PC-9 (cell line): ENCODE measurements at regions not wholly inside any gene's neighbourhood (a gene's known extent, or its start where the extent isn't known, plus 50 kb on each side); places are given as distances from the start of the nearest gene placed in this dataset.
"Not testable (repeated sequence)": the region's sequence is repeated elsewhere in the genome, so short reads cannot be mapped to it uniquely, and the experiment has no call there.

Experiments
- BruUV-seq: library from RNA; stranded (reverse); fragments of 400-500 nt; replicated peaks from 2 replicates; lab custom pipeline; 2021; lab: Mats Ljungman, UMichigan
- CTCF ChIA-PET: fragments of 300-600 bp; sonication (Branson Sonifier 250); formaldehyde crosslinking; loops from one replicate; lab custom pipeline; 2022; ENCODE audit warnings: antibody characterized with exemption; lab: Charles Lee
- POLR2A ChIA-PET: fragments of 300-600 bp; sonication (Branson Sonifier 250); formaldehyde crosslinking; loops from one replicate; lab custom pipeline; 2022; ENCODE audit warnings: antibody characterized with exemption; ENCODE audit not compliant: unreplicated experiment; lab: Charles Lee
- DNase-seq, 2 experiments: peaks; one replicate each; pipeline versions ENCODE4 v3.0.0 to v3.0.0-alpha.2; 2015 to 2022; ENCODE audit warnings: mixed read lengths in 1 of 2
- H2AFZ ChIP-seq: fragments of 200-600 bp; sonication (generic); 2 replicates; pipeline ENCODE4 v1.8.1; 2017; ENCODE audit warnings: antibody characterized with exemption
- H3F3A ChIP-seq: fragments of 200-600 bp; sonication (generic); 2 replicates; pipeline ENCODE4 v1.8.1; 2017; ENCODE audit warnings: antibody characterized with exemption, mild to moderate bottlenecking, low read depth; ENCODE audit not compliant: insufficient read depth
- H3K27ac ChIP-seq: fragments of 200-600 bp; sonication (generic); 2 replicates; pipeline ENCODE4 v1.6.1; 2016; ENCODE audit warnings: mixed run types
- H3K27me3 ChIP-seq: fragments of 200-600 bp; sonication (generic); 2 replicates; pipeline ENCODE4 v1.6.1; 2016; ENCODE audit warnings: low read depth, mixed run types; ENCODE audit not compliant: insufficient read depth
- H3K36me3 ChIP-seq: fragments of 200-600 bp; sonication (generic); 2 replicates; pipeline ENCODE4 v1.6.1; 2016; ENCODE audit warnings: low read depth, mixed run types
- H3K4me1 ChIP-seq: fragments of 200-600 bp; sonication (generic); replicated peaks from 2 replicates; pipeline ENCODE4 v1.6.1; 2016; ENCODE audit warnings: mixed run types; ENCODE audit not compliant: insufficient read depth
- H3K4me2 ChIP-seq: fragments of 200-600 bp; sonication (generic); 2 replicates; pipeline ENCODE4 v1.6.1; 2017; ENCODE audit warnings: mixed run types
- H3K4me3 ChIP-seq: fragments of 200-600 bp; sonication (generic); 2 replicates; pipeline ENCODE4 v1.6.1; 2016; ENCODE audit warnings: mixed run types
- H3K79me2 ChIP-seq: fragments of 200-600 bp; sonication (generic); 2 replicates; pipeline ENCODE4 v1.6.1; 2017; ENCODE audit warnings: low read depth, mixed run types
- H3K9me2 ChIP-seq: fragments of 200-600 bp; sonication (generic); 2 replicates; pipeline ENCODE4 v1.8.1; 2017; ENCODE audit warnings: mild to moderate bottlenecking; ENCODE audit not compliant: insufficient read depth
- H3K9me3 ChIP-seq: fragments of 200-600 bp; sonication (generic); 2 replicates; pipeline ENCODE4 v1.8.1; 2016; ENCODE audit warnings: low read depth; ENCODE audit not compliant: insufficient read depth
- H4K20me1 ChIP-seq: fragments of 200-600 bp; sonication (generic); 2 replicates; pipeline ENCODE4 v1.8.1; 2017; ENCODE audit not compliant: insufficient read depth
- CTCF ChIP-seq: fragments of 200-600 bp; sonication (generic); conservative IDR thresholded peaks from 2 replicates; pipeline ENCODE4 v1.6.1; 2017; ENCODE audit warnings: mixed run types, antibody characterized with exemption, mild to moderate bottlenecking, moderate library complexity
- EZH2 ChIP-seq: fragments of 200-600 bp; sonication (generic); IDR thresholded peaks from 2 replicates; pipeline ENCODE4 v1.8.0; 2017; ENCODE audit warnings: antibody characterized with exemption, low read depth
- intact Hi-C: fragments of 100-400 bp; cut with micrococcal nuclease; formaldehyde crosslinking; loops from one replicate; pipeline ENCODE4 v1.10.0; 2022; ENCODE audit not compliant: unreplicated experiment

- no peaks in the 10 kb centered on the region for H3F3A ChIP-seq
- ChIA-PET CTCF (no interaction called here), POLR2A (interaction anchor here (0.7 kb wide), 1 partner anchor 30 kb away, joined by 4 read pairs; no protein-coding TSS in a partner anchor)
- H3K4me2 ChIP-seq, result no peak overlapping the region
- H3K4me1 ChIP-seq, result no peaks in the 10 kb centered on the region
- no peak overlapping the region for H2AFZ ChIP-seq
- no peaks in the 10 kb centered on the region for H3K9me2 ChIP-seq
- no peak overlapping the region for H3K27ac ChIP-seq
- TF ChIP-seq CTCF (no peak), EZH2 (no peak)
- no TSS peak for BruUV-seq
- no peaks in the 10 kb centered on the region for H3K27me3 ChIP-seq
- H3K4me3 ChIP-seq, result no peak overlapping the region
- H3K36me3 ChIP-seq, result no peaks in the 10 kb centered on the region
- H3K79me2 ChIP-seq, result no peaks in the 10 kb centered on the region
- no peak for DNase-seq
- no peaks in the 10 kb centered on the region for H3K9me3 ChIP-seq
- intact Hi-C loops, result no loop called here
- no peaks in the 10 kb centered on the region for H4K20me1 ChIP-seq
Observed at GRCh38 chr11:39745401-39745800, 1714.1 kb downstream of the LRRC4C start.

GRCh38 chr11:39741066-39741465 lies 1718.4 kb downstream of the LRRC4C start:
- Histone ChIP-seq H3K36me3 (no peaks in the 10 kb centered on the region), H3K4me1 (no peaks in the 10 kb centered on the region), H3K4me3 (no peak overlapping the region), H4K20me1 (no peaks in the 10 kb centered on the region), H3K79me2 (no peaks in the 10 kb centered on the region), H3K4me2 (no peak overlapping the region), H2AFZ (no peak overlapping the region), H3F3A (no peaks in the 10 kb centered on the region), H3K9me2 (no peaks in the 10 kb centered on the region), H3K27me3 (no peaks in the 10 kb centered on the region), H3K9me3 (no peaks in the 10 kb centered on the region), H3K27ac (no peak overlapping the region)
- DNase-seq, result no peak
- TF ChIP-seq CTCF (no peak), EZH2 (no peak)
- BruUV-seq, result no TSS peak
- intact Hi-C loops, result no loop called here
- ChIA-PET CTCF (no interaction called here), POLR2A (no interaction called here)

- H4K20me1 ChIP-seq, H3K27me3 ChIP-seq, intact Hi-C loops, BruUV-seq, H3K36me3 ChIP-seq, H3K79me2 ChIP-seq, H3K27ac ChIP-seq, H3F3A ChIP-seq, DNase-seq, H3K4me1 ChIP-seq, H3K9me3 ChIP-seq, H2AFZ ChIP-seq, H3K4me2 ChIP-seq, CTCF ChIA-PET, H3K9me2 ChIP-seq, POLR2A ChIA-PET, H3K4me3 ChIP-seq: not testable (repeated sequence)
Observed at GRCh38 chr11:39736351-39736750, 1723.1 kb downstream of the LRRC4C start.

- no TSS peak for BruUV-seq
- Histone ChIP-seq H3K27me3 (peaks cover 3% of the 10 kb centered on the region; the same call in 1 of the 2 replicates), H3K4me2 (no peak overlapping the region), H2AFZ (no peak overlapping the region), H3K9me3 (no peaks in the 10 kb centered on the region), H3F3A (no peaks in the 10 kb centered on the region), H3K4me1 (no peaks in the 10 kb centered on the region), H3K36me3 (no peaks in the 10 kb centered on the region), H3K4me3 (no peak overlapping the region), H3K79me2 (no peaks in the 10 kb centered on the region), H3K27ac (no peak overlapping the region), H4K20me1 (no peaks in the 10 kb centered on the region), H3K9me2 (no peaks in the 10 kb centered on the region)
- intact Hi-C loops, result no loop called here
- CTCF ChIA-PET, result no interaction called here
- TF ChIP-seq CTCF, result no peak
- no peak for TF ChIP-seq EZH2
- POLR2A ChIA-PET, result no interaction called here
- no peak for DNase-seq
Observed at GRCh38 chr11:39732001-39732400, 1727.5 kb downstream of the LRRC4C start.
